BJ (cell line): ENCODE measurements at regions not wholly inside any gene's neighbourhood (a gene's known extent, or its start where the extent isn't known, plus 50 kb on each side); places are given as distances from the start of the nearest gene placed in this dataset.

ENCODE experiments used
- CTCF ChIA-PET: fragments of 350-600 bp; formaldehyde crosslinking; extraction: SDS; loops from one replicate; lab custom pipeline; 2021; ENCODE audit warnings: antibody characterized with exemption, inconsistent platforms; lab: Yijun Ruan, JAX
- POLR2A ChIA-PET: fragments of 300-600 bp; sonication (Branson Sonifier 250); formaldehyde crosslinking; extraction: SDS; loops from one replicate; lab custom pipeline; 2021; ENCODE audit warnings: antibody characterized with exemption; lab: Charles Lee
- DNase-seq: peaks from one replicate; pipeline ENCODE4 v3.0.0-alpha.2; 2011; ENCODE audit warnings: low read depth
- H3K27me3 ChIP-seq: 2 replicates; pipeline ENCODE4 v1.6.0; 2011; ENCODE audit warnings: low read length; ENCODE audit not compliant: control insufficient read depth, insufficient read depth
- H3K36me3 ChIP-seq: 2 replicates; pipeline ENCODE4 v1.5.1; 2011; ENCODE audit warnings: low read length; ENCODE audit not compliant: control insufficient read depth, insufficient read depth
- H3K4me3 ChIP-seq: 2 replicates; pipeline ENCODE4 v1.5.1; 2011; ENCODE audit warnings: low read depth, mild to moderate bottlenecking, control low read depth, low read length
- TF ChIP-seq, protein P1 (sequence below): IDR thresholded peaks from 2 replicates; pipeline ENCODE4 v1.5.1; 2011; ENCODE audit warnings: low read depth, mild to moderate bottlenecking, control low read depth, inconsistent platforms, low read length, moderate library complexity; ENCODE audit not compliant: insufficient read depth

DNA sequence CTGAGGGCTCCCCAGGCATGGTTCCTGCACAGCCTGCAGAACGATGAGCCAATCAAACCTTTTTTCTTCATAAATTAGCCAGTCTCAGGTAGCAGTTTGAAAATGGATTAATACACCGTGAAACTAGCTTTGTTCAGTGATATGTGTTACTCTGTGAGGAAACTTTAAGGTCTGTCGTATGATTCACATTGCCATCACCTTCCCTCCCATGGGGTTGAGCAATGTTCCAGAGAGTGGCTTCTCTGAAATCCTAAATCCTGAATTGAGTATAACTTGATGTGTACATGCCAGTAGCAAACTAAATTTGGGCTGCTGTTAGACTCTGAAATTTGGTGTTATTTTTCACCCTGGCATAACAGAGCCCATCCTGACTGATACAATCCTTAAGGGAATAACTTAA, 866.4 kb upstream of the C9orf72 start:
- Histone ChIP-seq H3K4me3 (no peak overlapping the region), H3K36me3 (no peaks in the 10 kb centered on the region), H3K27me3 (no peaks in the 10 kb centered on the region)
- no peak for DNase-seq
- CTCF ChIA-PET: interaction anchor here (0.5 kb wide), 1 partner anchor 53 kb away, joined by 3 read pairs; no protein-coding TSS in a partner anchor
- POLR2A ChIA-PET: no interaction called here
- TF ChIP-seq, protein P1, sequence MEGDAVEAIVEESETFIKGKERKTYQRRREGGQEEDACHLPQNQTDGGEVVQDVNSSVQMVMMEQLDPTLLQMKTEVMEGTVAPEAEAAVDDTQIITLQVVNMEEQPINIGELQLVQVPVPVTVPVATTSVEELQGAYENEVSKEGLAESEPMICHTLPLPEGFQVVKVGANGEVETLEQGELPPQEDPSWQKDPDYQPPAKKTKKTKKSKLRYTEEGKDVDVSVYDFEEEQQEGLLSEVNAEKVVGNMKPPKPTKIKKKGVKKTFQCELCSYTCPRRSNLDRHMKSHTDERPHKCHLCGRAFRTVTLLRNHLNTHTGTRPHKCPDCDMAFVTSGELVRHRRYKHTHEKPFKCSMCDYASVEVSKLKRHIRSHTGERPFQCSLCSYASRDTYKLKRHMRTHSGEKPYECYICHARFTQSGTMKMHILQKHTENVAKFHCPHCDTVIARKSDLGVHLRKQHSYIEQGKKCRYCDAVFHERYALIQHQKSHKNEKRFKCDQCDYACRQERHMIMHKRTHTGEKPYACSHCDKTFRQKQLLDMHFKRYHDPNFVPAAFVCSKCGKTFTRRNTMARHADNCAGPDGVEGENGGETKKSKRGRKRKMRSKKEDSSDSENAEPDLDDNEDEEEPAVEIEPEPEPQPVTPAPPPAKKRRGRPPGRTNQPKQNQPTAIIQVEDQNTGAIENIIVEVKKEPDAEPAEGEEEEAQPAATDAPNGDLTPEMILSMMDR: no peak

DNA sequence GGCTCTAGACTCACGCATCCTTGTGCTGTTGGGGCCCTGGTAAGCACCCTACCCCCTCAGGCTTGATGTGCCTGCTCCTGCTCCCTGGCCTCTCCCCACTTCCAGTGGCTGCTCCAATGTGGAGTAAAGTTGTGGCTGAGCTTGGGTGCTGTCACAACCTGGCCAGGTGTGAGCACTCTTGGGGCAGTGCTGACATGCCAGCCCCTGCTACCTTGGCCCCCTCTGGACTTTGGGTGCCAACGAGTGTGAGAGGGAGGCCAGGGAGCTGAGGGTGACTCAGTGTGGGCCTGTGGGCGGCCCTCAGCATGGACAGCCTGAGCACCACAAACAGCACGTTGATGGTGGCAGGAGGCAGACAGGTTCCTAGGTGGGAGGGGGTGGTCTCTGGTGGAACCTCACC, 870.2 kb upstream of the C9orf72 start:
- Histone ChIP-seq H3K36me3 (no peaks in the 10 kb centered on the region), H3K27me3 (no peaks in the 10 kb centered on the region), H3K4me3 (no peak overlapping the region)
- DNase-seq: no peak
- TF ChIP-seq, protein P1: no peak
- CTCF ChIA-PET: no interaction called here
- POLR2A ChIA-PET: no interaction called here

DNA sequence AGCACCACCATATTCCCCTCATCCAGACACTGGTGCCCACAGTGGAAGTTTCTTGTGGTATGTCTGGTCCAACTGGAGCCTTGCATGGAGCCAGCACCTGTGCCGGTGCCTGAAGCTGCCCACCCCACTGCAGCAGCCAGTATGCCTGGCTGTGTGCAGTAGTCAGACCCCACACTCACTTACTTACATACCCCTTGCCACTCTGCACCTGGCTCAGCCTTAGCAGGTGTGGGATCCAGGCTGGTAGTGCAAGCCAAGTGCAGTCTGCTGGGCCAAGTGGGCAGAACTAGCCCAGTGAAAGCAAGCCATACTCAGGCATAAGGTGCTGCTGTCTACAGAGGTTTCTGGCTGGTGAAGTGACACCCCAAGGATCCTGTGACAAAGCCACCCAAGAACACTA, 871.4 kb upstream of the C9orf72 start:
- Histone ChIP-seq H3K4me3 (no peak overlapping the region), H3K27me3 (no peaks in the 10 kb centered on the region), H3K36me3 (no peaks in the 10 kb centered on the region)
- ChIA-PET CTCF (interaction anchor here (1.0 kb wide), 1 partner anchor 14 kb away, joined by 3 read pairs; no protein-coding TSS in a partner anchor), POLR2A (no interaction called here)
- TF ChIP-seq, protein P1: no peak
- DNase-seq: no peak

DNA sequence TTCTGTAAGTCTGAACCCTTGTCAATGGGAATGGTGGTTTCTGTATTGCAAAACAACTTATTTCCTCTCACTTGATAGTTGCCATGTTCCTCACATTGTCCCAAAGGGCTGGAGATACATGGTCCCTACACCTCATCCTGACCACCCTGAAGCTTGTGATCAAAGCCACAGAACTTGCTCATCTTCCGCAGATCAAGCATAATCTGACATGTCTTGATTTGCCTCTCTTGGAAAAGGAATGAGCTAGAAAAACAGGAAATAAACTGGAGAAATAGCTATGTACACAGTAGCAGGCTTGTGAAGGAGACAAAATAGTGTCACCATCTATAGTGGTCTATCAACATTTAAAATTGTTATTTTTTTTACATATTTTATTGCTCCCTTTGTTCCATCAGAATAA, 871.9 kb upstream of the C9orf72 start:
- Histone ChIP-seq H3K36me3 (no peaks in the 10 kb centered on the region), H3K4me3 (no peak overlapping the region), H3K27me3 (no peaks in the 10 kb centered on the region)
- CTCF ChIA-PET: interaction anchor here (1.0 kb wide), 1 partner anchor 13 kb away, joined by 3 read pairs; no protein-coding TSS in a partner anchor
- POLR2A ChIA-PET: no interaction called here
- TF ChIP-seq, protein P1: no peak
- DNase-seq: no peak

DNA sequence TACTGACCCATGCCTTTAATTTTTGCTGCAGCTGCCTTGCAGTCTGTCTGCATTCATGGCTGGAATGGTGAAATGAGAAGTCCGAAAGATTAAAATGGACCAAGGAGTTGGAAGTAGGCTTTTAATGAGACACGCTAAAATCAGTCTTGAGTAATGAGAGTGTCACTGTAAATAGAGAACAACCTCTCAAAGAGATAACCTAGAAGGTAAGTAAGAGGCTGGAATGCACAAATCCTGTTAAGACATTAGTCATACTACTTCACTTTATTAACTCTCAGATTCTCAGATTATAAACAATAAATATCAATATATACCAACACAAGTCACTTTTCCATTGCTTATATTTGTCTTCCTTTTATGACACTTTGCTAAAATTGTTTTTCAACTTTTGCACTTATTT, 880.6 kb upstream of the C9orf72 start:
- TF ChIP-seq, protein P1: no peak
- CTCF ChIA-PET: no interaction called here
- H3K36me3 ChIP-seq: no peaks in the 10 kb centered on the region
- POLR2A ChIA-PET: no interaction called here
- H3K27me3 ChIP-seq: no peaks in the 10 kb centered on the region
- H3K4me3 ChIP-seq: no peak overlapping the region
- no peak for DNase-seq
